ENCODE measurements at regions not wholly inside any gene's neighbourhood (a gene's known extent, or its start where the extent isn't known, plus 50 kb on each side); places are given as distances from the start of the nearest gene placed in this dataset.
"Not testable (repeated sequence)": the region's sequence is repeated elsewhere in the genome, so short reads cannot be mapped to it uniquely, and the experiment has no call there.

GRCh38 chr1:230566532-230567220 lies 75.6 kb upstream of the COG2 start:
- not testable (repeated sequence) for TF ChIP-seq CTCF, POLR2AphosphoS5 (IDR thresholded peaks at IDR 0.05)
